NOMO-1 (cell line): ENCODE measurements at regions not wholly inside any gene's neighbourhood (a gene's known extent, or its start where the extent isn't known, plus 50 kb on each side); places are given as distances from the start of the nearest gene placed in this dataset.

Experiments used
- DNase-seq, 2 experiments: peaks; one replicate each; lab custom pipeline; 2025; ENCODE audit not compliant: unreplicated experiment in 2 of 2; lab: John Stamatoyannopoulos, UW

GRCh38 chr22:27447289-27447688 lies 354.3 kb downstream of the MN1 start:
- DNase-seq, result no peak

DNA sequence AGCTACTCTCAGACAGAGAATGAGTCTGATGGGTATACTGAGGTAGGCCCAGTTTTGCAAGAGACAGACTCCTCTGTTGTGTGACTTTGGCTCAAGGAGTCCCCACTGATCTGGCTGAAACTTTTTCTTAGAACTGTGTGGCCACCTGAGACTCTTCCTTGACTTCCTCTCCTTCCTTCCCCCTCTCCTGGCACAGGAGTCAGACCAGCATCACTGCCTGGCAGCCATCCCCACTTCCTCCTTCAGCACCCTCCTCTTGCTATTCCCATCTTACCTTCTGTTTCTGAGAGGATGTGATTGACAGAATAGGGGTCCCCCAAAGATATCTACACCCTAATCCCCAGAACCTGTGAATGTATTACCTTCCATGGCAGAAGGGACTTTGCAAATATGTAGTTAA lies 351.1 kb downstream of the MN1 start:
- DNase-seq, result no peak

- DNase-seq, result no peak
Observed at GRCh38 chr22:27452245-27452644, 349.3 kb downstream of the MN1 start.

- no peak for DNase-seq
Observed at GRCh38 chr22:27452922-27453321, 348.6 kb downstream of the MN1 start.

DNA sequence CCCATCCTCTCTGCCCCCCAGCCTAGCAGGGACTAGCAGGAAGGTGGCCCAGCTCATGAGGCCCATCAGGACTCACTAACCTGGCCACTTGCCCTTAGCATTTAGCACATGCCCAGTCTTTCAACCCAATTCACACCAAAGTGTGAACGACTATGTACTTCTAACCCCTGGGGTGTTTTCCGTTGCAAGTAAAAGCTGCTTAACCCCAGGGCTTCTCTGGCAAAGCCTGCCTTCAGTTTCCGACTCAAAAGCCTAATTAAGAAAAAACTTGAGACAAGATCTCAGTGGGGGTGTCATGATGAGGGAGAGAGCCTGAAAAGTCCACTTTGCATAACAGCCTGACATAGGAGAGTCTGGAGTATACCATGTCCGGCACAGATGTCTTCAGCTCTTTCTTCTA lies 347.8 kb downstream of the MN1 start:
- DNase-seq, result no peak

DNA sequence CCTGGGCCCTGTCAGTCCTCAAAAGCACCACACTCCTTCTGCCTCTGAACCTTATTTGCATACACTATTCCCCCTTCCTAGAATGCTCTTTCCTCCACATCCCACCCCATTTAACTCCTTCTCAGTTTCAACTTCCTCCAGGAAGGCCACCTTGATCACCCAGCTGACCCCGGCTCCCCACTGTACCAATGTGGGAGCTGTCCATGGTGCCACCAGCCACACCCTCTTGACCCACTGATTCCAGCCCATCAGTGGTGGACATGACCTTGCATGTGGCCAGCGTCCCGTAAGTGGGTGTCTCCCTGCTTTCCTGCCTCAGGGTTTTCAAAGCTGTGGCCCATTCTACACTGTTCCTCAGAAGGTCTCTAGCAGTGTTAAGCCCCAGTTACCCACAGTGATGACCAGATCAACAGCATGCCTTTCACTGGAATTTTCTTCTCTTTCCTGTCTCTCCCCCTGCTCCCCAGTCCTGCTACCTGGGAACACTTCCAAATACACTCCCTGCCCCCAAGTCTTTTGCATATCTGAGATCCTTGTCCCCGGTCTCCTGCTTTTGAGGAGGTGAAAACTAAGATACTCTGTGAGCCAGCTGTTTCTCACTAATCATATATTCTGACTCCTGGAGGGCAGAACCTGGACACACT lies 346.6 kb downstream of the MN1 start:
- no peak for DNase-seq

GRCh38 chr22:27455526-27455925 lies 346.0 kb downstream of the MN1 start:
- DNase-seq, result no peak

- DNase-seq, result no peak
Observed at GRCh38 chr22:27456696-27457503, 344.7 kb downstream of the MN1 start.

DNA sequence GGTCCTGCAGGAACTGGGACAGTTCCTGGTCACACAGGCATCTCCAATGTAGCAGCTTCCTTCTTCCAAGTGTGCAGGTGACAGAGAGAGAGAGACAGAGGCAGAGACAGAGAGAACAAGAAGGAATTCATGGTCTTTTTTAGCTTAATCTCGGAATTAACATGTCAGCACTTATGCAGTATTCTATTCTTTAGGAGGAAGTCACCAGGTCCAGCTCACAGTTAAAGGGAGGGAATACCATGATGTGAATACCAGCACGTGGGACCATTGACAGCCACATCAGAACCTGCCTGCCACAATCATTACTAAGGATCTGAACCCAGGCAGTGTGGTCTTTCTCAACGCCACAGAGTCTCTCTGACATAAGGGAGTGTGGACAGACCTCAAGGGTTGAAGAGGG lies 341.6 kb downstream of the MN1 start:
- no peak for DNase-seq

GRCh38 chr22:27460591-27461347 lies 340.8 kb downstream of the MN1 start:
- no peak for DNase-seq

GRCh38 chr22:27461470-27461869 lies 340.1 kb downstream of the MN1 start:
- DNase-seq, result no peak

DNA sequence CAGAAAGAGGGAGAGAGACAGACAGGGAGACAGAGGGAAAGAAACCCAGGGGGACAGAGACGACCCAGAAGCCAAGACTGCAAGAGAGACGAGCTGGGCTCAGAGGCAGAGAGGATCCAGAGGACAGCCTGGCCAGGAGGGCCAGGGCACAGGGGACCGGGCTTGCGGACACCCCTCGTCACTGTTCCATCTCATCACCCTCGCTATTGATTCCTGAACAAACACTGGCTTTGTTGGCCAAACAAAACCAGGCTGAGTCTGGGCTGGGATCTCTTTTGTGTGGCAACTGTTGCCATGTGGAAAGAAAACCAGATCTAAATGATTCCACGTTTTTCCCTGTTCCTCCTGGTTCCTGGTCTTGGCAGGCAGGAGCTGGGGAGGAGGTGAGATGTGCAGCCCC lies 339.4 kb downstream of the MN1 start:
- no peak for DNase-seq

GRCh38 chr22:27463121-27463660 lies 338.4 kb downstream of the MN1 start:
- no peak for DNase-seq

DNA sequence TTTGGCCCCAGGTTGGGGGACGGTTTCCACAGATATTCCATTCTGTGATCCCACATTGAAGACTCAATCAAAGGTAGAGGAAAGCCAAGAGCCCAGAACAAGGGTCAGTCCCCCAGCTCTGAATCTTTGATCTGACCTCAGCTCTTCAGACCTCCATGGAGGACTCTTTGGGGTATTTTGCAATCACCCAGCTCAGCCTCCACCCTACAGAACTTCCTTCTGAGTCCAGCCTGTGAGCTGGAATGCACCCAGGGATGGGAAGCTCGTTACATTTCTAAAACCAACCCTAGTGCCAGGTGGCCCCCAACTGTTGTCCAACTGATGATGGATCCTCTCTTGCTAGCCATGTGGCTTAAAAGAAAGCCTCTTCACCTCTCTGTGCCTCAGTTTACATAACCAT lies 335.3 kb downstream of the MN1 start:
- no peak for DNase-seq

DNA sequence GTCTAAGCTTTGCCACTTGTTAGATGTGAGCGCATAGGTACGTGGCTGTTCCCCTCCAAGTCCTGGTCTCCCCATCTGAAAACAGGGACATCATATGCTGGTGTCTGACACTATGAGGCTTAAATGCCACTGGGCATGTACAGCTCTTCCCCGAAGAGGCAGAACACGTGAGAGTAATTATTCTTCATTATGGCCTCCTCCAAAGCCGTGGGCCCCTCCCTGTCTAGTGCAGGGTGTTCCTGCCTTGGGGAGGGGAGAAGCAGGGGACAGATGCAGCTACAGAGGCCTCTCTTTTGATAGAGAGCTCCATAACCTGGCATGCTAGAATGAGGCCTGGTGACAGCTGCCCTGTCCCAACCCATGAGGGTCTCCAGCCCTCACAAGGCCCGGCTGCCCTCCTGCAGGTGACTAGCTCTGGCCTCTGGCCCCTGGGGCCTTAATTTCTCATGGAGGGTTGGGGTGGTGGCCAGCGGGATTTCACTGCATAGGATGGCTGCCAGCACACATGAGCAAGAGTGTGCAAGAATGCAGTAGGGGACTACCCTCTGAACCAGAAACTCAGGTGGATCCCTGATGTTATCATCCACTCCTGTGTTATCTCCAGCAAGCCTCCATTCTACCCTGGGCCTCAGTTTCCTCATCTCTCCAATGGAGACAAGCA lies 334.6 kb downstream of the MN1 start:
- no peak for DNase-seq

- no peak for DNase-seq
Observed at GRCh38 chr22:27467711-27468110, 333.8 kb downstream of the MN1 start.

GRCh38 chr22:27468712-27469111 lies 332.8 kb downstream of the MN1 start:
- no peak for DNase-seq

DNA sequence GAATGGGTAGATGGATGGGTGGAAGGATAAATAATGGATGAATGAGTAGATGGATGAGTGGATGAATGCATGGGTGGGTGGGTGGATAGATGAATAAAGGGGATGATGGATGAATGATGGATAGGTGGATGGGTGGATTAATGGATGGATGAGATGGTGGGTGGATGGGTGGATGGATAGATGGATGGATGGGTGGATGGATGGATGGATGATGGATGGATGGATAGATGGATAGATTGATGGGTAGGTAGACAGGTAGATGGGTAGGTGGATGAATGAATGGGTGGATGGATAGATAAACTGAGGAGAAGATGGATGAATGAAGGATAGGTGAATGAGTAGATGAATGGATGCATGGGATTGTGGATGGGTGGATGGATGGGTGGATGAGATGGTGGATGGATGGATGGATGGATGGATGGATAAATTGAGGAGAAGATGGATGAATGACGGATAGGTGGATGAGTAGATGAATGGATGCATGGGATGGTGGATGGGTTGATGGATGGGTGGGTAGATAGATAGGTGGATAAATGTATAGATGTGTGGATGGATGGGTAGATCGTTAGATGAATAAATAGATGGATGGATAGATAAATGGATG lies 331.3 kb downstream of the MN1 start:
- no peak for DNase-seq

DNA sequence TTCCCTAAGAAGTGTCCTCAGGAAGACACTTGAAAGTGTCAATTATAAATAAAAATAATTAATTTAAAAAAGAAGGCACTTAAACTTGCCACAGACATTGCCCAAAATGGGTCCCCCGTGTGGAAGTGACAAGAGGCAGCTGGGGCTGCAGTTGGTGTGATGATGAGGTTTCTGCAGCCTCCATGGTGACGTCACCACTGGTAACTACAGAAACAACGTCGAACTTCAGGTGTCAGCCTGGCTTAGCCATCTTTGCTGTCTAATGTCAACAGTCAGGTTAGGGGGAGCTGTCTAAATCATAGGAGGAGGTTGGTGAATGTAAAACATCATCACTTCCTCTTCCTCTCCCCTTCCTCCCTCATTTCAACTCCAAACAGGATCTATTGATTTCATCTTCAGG lies 328.6 kb downstream of the MN1 start:
- no peak for DNase-seq

DNA sequence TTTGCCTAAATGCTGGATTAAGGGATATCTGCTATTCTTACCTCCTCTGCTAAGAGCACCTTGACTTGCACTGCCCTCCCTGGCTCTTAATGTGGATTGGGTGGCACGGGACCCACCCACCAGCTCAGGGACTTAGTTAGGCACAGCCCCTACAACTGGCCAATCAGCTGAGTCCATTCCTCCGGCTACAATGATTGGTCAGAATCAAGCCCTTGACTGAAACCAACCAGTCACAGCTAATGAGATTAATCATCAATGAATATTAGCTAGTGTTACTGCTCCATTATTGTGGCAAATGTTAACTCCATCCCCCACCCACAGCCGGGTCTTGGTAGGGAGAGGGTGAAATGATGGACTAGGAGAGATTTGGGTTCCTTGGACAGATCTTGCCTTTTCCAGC lies 328.0 kb downstream of the MN1 start:
- no peak for DNase-seq
